Fibroblast of the aortic adventitia (primary cell): ENCODE measurements at regions not wholly inside any gene's neighbourhood (a gene's known extent, or its start where the extent isn't known, plus 50 kb on each side); places are given as distances from the start of the nearest gene placed in this dataset.

Source experiments
- DNase-seq: peaks from one replicate; pipeline ENCODE4 v3.0.0-alpha.2; 2010; ENCODE audit warnings: low read depth
- H3K4me3 ChIP-seq: 2 replicates; pipeline ENCODE4 v1.5.1; 2011; ENCODE audit warnings: low read depth, mild to moderate bottlenecking, control low read depth, low read length, moderate library complexity
- TF ChIP-seq, protein P1 (sequence below): IDR thresholded peaks from 2 replicates; pipeline ENCODE4 v1.5.1; 2011; ENCODE audit warnings: mild to moderate bottlenecking, low read length, control low read depth, inconsistent platforms; ENCODE audit not compliant: insufficient read depth

DNA sequence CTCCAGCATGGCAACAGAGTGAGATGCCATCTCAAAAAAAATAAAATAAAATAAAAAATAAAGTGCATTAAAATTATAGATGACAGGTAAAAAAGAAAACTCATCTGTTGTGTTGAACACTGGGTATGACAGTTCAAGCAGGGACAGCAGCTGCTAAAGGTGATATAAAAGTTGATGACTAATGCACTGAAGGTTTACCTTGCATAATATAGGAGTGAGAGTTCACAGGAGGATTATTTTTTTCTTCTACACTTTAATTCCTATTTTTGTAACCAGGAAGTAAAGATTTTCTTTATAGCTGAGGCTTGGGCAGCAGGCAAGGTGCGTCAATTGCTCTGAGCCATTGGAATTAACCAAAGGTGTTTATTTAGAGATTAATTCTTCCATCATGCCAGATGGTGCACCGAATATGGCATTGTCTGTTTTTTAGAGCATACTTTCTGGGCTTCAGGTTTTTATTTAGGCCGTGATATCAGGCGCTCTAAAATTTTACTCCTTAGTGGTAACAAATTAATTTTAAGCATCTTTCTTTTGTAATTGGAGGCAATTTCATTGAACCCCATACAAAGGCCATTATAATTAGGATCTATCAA is 337.0 kb upstream of the SLC10A2 start:
- no peak overlapping the region for H3K4me3 ChIP-seq
- TF ChIP-seq, protein P1, sequence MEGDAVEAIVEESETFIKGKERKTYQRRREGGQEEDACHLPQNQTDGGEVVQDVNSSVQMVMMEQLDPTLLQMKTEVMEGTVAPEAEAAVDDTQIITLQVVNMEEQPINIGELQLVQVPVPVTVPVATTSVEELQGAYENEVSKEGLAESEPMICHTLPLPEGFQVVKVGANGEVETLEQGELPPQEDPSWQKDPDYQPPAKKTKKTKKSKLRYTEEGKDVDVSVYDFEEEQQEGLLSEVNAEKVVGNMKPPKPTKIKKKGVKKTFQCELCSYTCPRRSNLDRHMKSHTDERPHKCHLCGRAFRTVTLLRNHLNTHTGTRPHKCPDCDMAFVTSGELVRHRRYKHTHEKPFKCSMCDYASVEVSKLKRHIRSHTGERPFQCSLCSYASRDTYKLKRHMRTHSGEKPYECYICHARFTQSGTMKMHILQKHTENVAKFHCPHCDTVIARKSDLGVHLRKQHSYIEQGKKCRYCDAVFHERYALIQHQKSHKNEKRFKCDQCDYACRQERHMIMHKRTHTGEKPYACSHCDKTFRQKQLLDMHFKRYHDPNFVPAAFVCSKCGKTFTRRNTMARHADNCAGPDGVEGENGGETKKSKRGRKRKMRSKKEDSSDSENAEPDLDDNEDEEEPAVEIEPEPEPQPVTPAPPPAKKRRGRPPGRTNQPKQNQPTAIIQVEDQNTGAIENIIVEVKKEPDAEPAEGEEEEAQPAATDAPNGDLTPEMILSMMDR: no peak

DNA sequence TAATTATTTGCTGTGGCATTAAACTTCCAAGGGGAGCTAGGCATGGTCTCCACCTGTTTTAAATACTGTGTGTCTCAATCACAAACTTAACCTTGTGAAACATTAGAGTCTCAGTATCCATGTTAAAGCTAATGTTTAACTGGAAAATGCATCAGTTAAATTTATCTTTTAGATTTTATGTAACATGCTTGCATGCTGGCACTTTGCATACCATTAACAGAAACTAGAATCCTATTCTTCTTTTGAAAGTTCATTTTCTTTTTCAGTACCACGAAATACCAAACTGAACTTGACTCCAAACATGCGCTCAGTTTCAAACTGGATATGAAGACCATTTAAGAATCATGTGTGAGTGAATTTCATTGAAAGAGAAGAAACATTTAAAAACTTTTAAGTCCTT is 328.9 kb upstream of the SLC10A2 start:
- DNase-seq: no peak
- no peak overlapping the region for H3K4me3 ChIP-seq
- TF ChIP-seq, protein P1: no peak

More for the DNA sequence above, 337.0 kb upstream of the SLC10A2 start:
- no peak for DNase-seq

DNA sequence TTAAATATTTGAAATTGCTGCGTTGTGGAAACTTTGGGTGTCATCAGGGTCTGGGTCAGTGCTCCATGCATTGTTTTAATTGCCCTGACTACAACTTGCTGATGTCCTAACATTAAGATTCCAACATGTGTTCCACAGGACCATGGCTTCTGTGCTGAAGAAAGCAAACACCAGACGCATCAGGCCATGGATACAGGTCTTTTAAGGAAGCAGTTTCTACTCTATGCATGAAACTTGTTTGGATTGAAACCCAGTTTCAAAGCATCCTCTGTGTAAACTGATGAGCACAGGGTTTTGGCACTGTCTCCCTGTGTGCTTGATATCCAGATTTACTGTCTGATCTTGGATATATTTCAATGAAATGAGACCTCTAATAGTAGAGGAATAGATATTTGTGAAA is 328.4 kb upstream of the SLC10A2 start:
- no peak overlapping the region for H3K4me3 ChIP-seq
- TF ChIP-seq, protein P1: no peak
- DNase-seq: no peak

DNA sequence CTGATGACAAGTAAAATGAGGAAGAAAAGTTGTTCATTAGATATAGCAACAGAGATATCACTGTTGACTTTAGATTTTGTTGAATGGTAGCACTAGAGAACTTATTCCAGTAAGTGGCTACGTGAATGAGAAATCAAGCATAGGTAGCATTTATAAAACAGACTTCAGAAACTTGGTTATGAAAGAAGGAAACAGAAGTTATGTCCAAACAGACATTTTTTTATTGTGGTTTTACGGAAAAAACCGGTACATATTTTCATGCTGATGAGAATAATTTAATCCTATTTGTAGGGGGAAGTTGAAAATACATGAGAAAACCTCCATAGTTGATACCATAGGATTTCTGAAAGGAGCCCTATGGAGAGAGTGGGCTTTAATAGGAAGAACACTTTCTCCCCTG is 325.7 kb upstream of the SLC10A2 start:
- no peak for DNase-seq
- no peak overlapping the region for H3K4me3 ChIP-seq
- TF ChIP-seq, protein P1: no peak

DNA sequence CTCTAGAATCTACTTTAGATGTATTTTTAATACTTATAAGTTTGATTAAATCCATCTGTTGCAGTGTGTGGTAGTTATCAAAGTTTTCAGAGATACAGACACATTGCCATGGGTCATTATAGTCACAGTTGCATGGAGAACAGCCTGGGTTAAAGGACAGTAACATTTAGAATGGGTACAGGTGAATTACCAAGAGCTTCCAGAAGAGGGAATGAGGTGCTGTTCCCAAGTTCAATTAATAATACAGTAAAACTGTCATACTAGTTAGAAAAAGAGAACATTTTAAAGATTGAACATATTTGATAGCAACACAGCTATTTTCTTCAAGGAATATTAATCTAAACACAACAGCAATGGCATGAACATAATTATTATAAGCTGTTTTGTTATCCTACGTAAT is 322.6 kb upstream of the SLC10A2 start:
- TF ChIP-seq, protein P1: no peak
- DNase-seq: no peak
- no peak overlapping the region for H3K4me3 ChIP-seq

DNA sequence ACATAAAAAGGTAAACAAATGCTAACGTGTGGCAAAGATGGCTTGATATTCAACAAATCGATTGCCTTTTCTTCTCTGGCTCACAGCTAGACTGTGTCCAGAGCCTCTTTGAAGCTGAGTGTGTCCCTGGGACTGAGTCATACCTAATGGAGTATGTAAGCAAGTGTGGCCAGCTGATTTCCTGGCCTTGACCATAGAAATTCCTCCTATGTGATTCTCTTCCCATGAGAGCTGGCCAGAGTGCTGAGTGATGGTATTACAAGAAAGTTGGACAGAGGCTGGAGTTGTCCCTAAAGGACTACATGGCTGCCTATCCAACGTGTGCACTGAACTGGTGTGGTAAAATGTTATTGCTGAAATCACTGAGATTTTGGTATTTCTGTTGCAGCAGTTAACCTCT is 320.1 kb upstream of the SLC10A2 start:
- peak; percentile 2 for DNase-seq
- no peak overlapping the region for H3K4me3 ChIP-seq
- TF ChIP-seq, protein P1: no peak

DNA sequence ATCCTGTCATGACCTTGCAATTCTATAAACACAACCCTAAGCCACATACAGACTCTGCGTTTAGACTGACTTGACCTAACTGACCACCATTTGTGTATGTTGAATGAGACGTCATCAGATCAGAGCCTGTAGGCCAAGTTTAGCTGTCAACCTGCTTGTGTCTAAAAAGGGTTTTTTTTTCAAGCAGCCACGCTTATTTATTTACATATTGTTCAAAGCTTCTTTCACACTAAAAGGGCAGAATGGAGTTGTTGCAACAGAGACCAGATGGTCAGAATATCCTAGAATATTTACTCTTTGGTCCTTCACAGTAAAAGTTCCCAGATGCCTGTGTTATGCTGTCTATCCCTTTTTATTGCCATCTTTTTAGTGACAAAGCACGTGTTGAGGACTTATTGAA is 307.7 kb upstream of the SLC10A2 start:
- TF ChIP-seq, protein P1: no peak
- no peak for DNase-seq
- H3K4me3 ChIP-seq: no peak overlapping the region
